GM19043 (cell line): ENCODE measurements at regions not wholly inside any gene's neighbourhood (a gene's known extent, or its start where the extent isn't known, plus 50 kb on each side); places are given as distances from the start of the nearest gene placed in this dataset.

Experiments used
- ATAC-seq: cut with Tn5 transposase; IDR thresholded peaks from one replicate; pipeline ENCODE4 v1.9.1; 2021; ENCODE audit warnings: low read depth; ENCODE audit not compliant: unreplicated experiment

- ATAC-seq = no peak
Observed at GRCh38 chr2:237213315-237214022, 127.8 kb downstream of the COPS8 start.

GRCh38 chr2:237214030-237214675, 128.5 kb downstream of the COPS8 start:
- no peak for ATAC-seq

- ATAC-seq = no peak
Observed at GRCh38 chr2:237214963-237215362, 129.3 kb downstream of the COPS8 start.

- no peak for ATAC-seq
Observed at GRCh38 chr2:237217995-237218616, 132.4 kb downstream of the COPS8 start.

GRCh38 chr2:237218756-237219155, 133.1 kb downstream of the COPS8 start:
- no peak for ATAC-seq

GRCh38 chr2:237219826-237220225, 134.1 kb downstream of the COPS8 start:
- no peak for ATAC-seq

- no peak for ATAC-seq
Observed at GRCh38 chr2:237221443-237221842, 135.8 kb downstream of the COPS8 start.

- no peak for ATAC-seq
Observed at GRCh38 chr2:237222178-237222577, 136.5 kb downstream of the COPS8 start.

GRCh38 chr2:237222601-237223041, 136.9 kb downstream of the COPS8 start:
- no peak for ATAC-seq

- no peak for ATAC-seq
Observed at GRCh38 chr2:237223201-237223861, 137.6 kb downstream of the COPS8 start.

- no peak for ATAC-seq
Observed at GRCh38 chr2:237227190-237227589, 141.5 kb downstream of the COPS8 start.

GRCh38 chr2:237227592-237228280, 142.0 kb downstream of the COPS8 start:
- no peak for ATAC-seq

GRCh38 chr2:237228281-237228625, 142.6 kb downstream of the COPS8 start:
- ATAC-seq = no peak

- no peak for ATAC-seq
Observed at GRCh38 chr2:237229905-237230304, 144.2 kb downstream of the COPS8 start.

- no peak for ATAC-seq
Observed at GRCh38 chr2:237230355-237230754, 144.7 kb downstream of the COPS8 start.

GRCh38 chr2:237231593-237231992, 145.9 kb downstream of the COPS8 start:
- no peak for ATAC-seq

GRCh38 chr2:237232166-237232565, 146.5 kb downstream of the COPS8 start:
- ATAC-seq = no peak

GRCh38 chr2:237234268-237234667, 148.6 kb downstream of the COPS8 start:
- no peak for ATAC-seq

- no peak for ATAC-seq
Observed at GRCh38 chr2:237235383-237236095, 149.8 kb downstream of the COPS8 start.

- ATAC-seq = no peak
Observed at GRCh38 chr2:237236188-237236587, 150.5 kb downstream of the COPS8 start.
